Activated CD4-positive, alpha-beta T cell treated with anti-CD3 and anti-CD28 coated beads, Interleukin-2, amount 50 U/mL, for 1 hour (primary cell): ENCODE measurements at regions not wholly inside any gene's neighbourhood (a gene's known extent, or its start where the extent isn't known, plus 50 kb on each side); places are given as distances from the start of the nearest gene placed in this dataset.

ENCODE experiments used
- DNase-seq: peaks from one replicate; pipeline ENCODE4 v3.0.0-alpha.2; 2020

- DNase-seq, result no peak
These were observed 98.7 kb downstream of the MICALL2 start for GRCh38 chr7:1360521-1360971.

- DNase-seq, result no peak
These were observed 98.1 kb downstream of the MICALL2 start for GRCh38 chr7:1361016-1361755.

GRCh38 chr7:1361756-1362125 is 97.5 kb downstream of the MICALL2 start:
- DNase-seq, result no peak

- DNase-seq, result no peak
These were observed 97.0 kb downstream of the MICALL2 start for GRCh38 chr7:1362301-1362700.

GRCh38 chr7:1364068-1364905 is 95.0 kb downstream of the MICALL2 start:
- no peak for DNase-seq

GRCh38 chr7:1364906-1365570 is 94.2 kb downstream of the MICALL2 start:
- no peak for DNase-seq

GRCh38 chr7:1365846-1366245 is 93.4 kb downstream of the MICALL2 start:
- DNase-seq, result no peak

- no peak for DNase-seq
These were observed 92.4 kb downstream of the MICALL2 start for GRCh38 chr7:1366801-1367405.

- no peak for DNase-seq
These were observed 91.6 kb downstream of the MICALL2 start for GRCh38 chr7:1367501-1368183.

- DNase-seq, result no peak
These were observed 91.0 kb downstream of the MICALL2 start for GRCh38 chr7:1368184-1368681.

- peak; percentile 13 for DNase-seq
These were observed 90.3 kb downstream of the MICALL2 start for GRCh38 chr7:1368682-1369571.

GRCh38 chr7:1369916-1370657 is 89.2 kb downstream of the MICALL2 start:
- DNase-seq, result no peak

- DNase-seq, result no peak
These were observed 88.5 kb downstream of the MICALL2 start for GRCh38 chr7:1370738-1371137.

- DNase-seq, result no peak
These were observed 87.2 kb downstream of the MICALL2 start for GRCh38 chr7:1372063-1372462.

- no peak for DNase-seq
These were observed 86.4 kb downstream of the MICALL2 start for GRCh38 chr7:1372671-1373379.

- DNase-seq, result no peak
These were observed 82.0 kb downstream of the MICALL2 start for GRCh38 chr7:1377111-1377909.

- DNase-seq, result no peak
These were observed 80.4 kb downstream of the MICALL2 start for GRCh38 chr7:1378610-1379601.
